ENCODE measurements at regions not wholly inside any gene's neighbourhood (a gene's known extent, or its start where the extent isn't known, plus 50 kb on each side); places are given as distances from the start of the nearest gene placed in this dataset.

GRCh38 chr2:118657466-118657865 is 190.0 kb downstream of the EN1 start:
- TF ChIP-seq, protein P1, sequence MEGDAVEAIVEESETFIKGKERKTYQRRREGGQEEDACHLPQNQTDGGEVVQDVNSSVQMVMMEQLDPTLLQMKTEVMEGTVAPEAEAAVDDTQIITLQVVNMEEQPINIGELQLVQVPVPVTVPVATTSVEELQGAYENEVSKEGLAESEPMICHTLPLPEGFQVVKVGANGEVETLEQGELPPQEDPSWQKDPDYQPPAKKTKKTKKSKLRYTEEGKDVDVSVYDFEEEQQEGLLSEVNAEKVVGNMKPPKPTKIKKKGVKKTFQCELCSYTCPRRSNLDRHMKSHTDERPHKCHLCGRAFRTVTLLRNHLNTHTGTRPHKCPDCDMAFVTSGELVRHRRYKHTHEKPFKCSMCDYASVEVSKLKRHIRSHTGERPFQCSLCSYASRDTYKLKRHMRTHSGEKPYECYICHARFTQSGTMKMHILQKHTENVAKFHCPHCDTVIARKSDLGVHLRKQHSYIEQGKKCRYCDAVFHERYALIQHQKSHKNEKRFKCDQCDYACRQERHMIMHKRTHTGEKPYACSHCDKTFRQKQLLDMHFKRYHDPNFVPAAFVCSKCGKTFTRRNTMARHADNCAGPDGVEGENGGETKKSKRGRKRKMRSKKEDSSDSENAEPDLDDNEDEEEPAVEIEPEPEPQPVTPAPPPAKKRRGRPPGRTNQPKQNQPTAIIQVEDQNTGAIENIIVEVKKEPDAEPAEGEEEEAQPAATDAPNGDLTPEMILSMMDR (IDR thresholded peaks at IDR 0.05; ENCODE audit: unreplicated experiment) = no peak
- Mint-ChIP-seq H3K9me3 (ENCODE audit: low read depth, unreplicated experiment) (no peaks in the 10 kb centered on the region), H3K27me3 (ENCODE audit: unreplicated experiment) (no peaks in the 10 kb centered on the region), H3K27ac (ENCODE audit: unreplicated experiment) (no peak overlapping the region), H3K4me1 (ENCODE audit: low read depth, unreplicated experiment) (no peaks in the 10 kb centered on the region), H3K36me3 (ENCODE audit: insufficient read depth, unreplicated experiment) (no peaks in the 10 kb centered on the region), H3K4me3 (ENCODE audit: low read depth, unreplicated experiment) (no peak overlapping the region)
- intact Hi-C loops (cut with micrococcal nuclease; ENCODE audit: unreplicated experiment) = no loop called here
- BruUV-seq (replicated peaks) = no TSS peak
- CTCF ChIA-PET = no interaction called here
- no peak for DNase-seq

GRCh38 chr2:118654945-118655344 is 192.5 kb downstream of the EN1 start:
- intact Hi-C loops (cut with micrococcal nuclease; ENCODE audit: unreplicated experiment) = no loop called here
- BruUV-seq (replicated peaks) = no TSS peak
- Mint-ChIP-seq H3K4me3 (ENCODE audit: low read depth, unreplicated experiment) (no peak overlapping the region), H3K27me3 (ENCODE audit: unreplicated experiment) (no peaks in the 10 kb centered on the region), H3K4me1 (ENCODE audit: low read depth, unreplicated experiment) (no peaks in the 10 kb centered on the region), H3K36me3 (ENCODE audit: insufficient read depth, unreplicated experiment) (no peaks in the 10 kb centered on the region), H3K9me3 (ENCODE audit: low read depth, unreplicated experiment) (peaks cover 9% of the 10 kb centered on the region), H3K27ac (ENCODE audit: unreplicated experiment) (no peak overlapping the region)
- no peak for DNase-seq
- TF ChIP-seq, protein P1 (IDR thresholded peaks at IDR 0.05; ENCODE audit: unreplicated experiment) = no peak
- CTCF ChIA-PET = no interaction called here

GRCh38 chr2:118650327-118650726 is 197.1 kb downstream of the EN1 start:
- Mint-ChIP-seq H3K27ac (ENCODE audit: unreplicated experiment) (no peak overlapping the region), H3K36me3 (ENCODE audit: insufficient read depth, unreplicated experiment) (no peaks in the 10 kb centered on the region), H3K4me1 (ENCODE audit: low read depth, unreplicated experiment) (no peaks in the 10 kb centered on the region), H3K27me3 (ENCODE audit: unreplicated experiment) (no peaks in the 10 kb centered on the region), H3K9me3 (ENCODE audit: low read depth, unreplicated experiment) (peaks cover 11% of the 10 kb centered on the region), H3K4me3 (ENCODE audit: low read depth, unreplicated experiment) (no peak overlapping the region)
- intact Hi-C loops (cut with micrococcal nuclease; ENCODE audit: unreplicated experiment) = no loop called here
- BruUV-seq (replicated peaks) = no TSS peak
- CTCF ChIA-PET = no interaction called here
- TF ChIP-seq, protein P1 (IDR thresholded peaks at IDR 0.05; ENCODE audit: unreplicated experiment) = no peak
- no peak for DNase-seq

DNA sequence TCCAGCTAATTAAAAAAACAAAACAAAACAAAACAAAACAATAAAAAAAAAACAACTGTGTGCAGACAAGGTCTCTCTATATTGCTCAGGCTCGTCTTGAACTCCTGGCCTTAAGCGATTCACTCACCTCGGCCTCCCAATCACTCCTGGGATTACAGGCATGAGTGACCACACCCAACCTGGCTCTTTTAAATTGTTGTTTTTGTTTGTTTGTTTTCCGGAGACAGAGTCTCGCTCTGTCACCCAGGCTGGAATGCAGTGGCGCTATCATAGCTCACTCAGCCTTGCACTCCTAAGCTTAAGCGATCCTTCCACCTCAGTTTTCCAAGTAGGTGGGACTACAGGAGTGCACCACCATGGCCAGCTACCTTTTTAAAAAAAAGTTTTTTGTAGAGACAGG is 201.6 kb downstream of the EN1 start:
- no peak overlapping the region for H3K27ac Mint-ChIP-seq (ENCODE audit: unreplicated experiment)
- DNase-seq = no peak
- BruUV-seq (replicated peaks) = no TSS peak
- no peaks in the 10 kb centered on the region for H3K27me3 Mint-ChIP-seq (ENCODE audit: unreplicated experiment)
- TF ChIP-seq, protein P1 (IDR thresholded peaks at IDR 0.05; ENCODE audit: unreplicated experiment) = no peak
- no peaks in the 10 kb centered on the region for H3K36me3 Mint-ChIP-seq (ENCODE audit: insufficient read depth, unreplicated experiment)
- peaks cover 9% of the 10 kb centered on the region for H3K4me1 Mint-ChIP-seq (ENCODE audit: low read depth, unreplicated experiment)
- CTCF ChIA-PET = no interaction called here
- H3K4me3 Mint-ChIP-seq (ENCODE audit: low read depth, unreplicated experiment) = no peak overlapping the region
- peaks cover 5% of the 10 kb centered on the region for H3K9me3 Mint-ChIP-seq (ENCODE audit: low read depth, unreplicated experiment)
- intact Hi-C loops (cut with micrococcal nuclease; ENCODE audit: unreplicated experiment) = no loop called here

- CTCF ChIA-PET = no interaction called here
- intact Hi-C loops (cut with micrococcal nuclease; ENCODE audit: unreplicated experiment) = no loop called here
- no TSS peak for BruUV-seq (replicated peaks)
Observed at GRCh38 chr2:118644190-118644589, 203.3 kb downstream of the EN1 start.

More at GRCh38 chr2:118644190-118644589, 203.3 kb downstream of the EN1 start:
- peaks cover 9% of the 10 kb centered on the region for H3K4me1 Mint-ChIP-seq (ENCODE audit: low read depth, unreplicated experiment)
- no peaks in the 10 kb centered on the region for H3K9me3 Mint-ChIP-seq (ENCODE audit: low read depth, unreplicated experiment)
- no peaks in the 10 kb centered on the region for H3K36me3 Mint-ChIP-seq (ENCODE audit: insufficient read depth, unreplicated experiment)
- no peak for DNase-seq
- no peak overlapping the region for H3K27ac Mint-ChIP-seq (ENCODE audit: unreplicated experiment)
- TF ChIP-seq, protein P1 (IDR thresholded peaks at IDR 0.05; ENCODE audit: unreplicated experiment) = no peak
- H3K27me3 Mint-ChIP-seq (ENCODE audit: unreplicated experiment) = no peaks in the 10 kb centered on the region
- no peak overlapping the region for H3K4me3 Mint-ChIP-seq (ENCODE audit: low read depth, unreplicated experiment)
